HAP-1 (cell line): ENCODE measurements at regions not wholly inside any gene's neighbourhood (a gene's known extent, or its start where the extent isn't known, plus 50 kb on each side); places are given as distances from the start of the nearest gene placed in this dataset.

ENCODE experiments used
- DNase-seq, 2 experiments: peaks; one replicate each; pipeline ENCODE4 v3.0.0-alpha.2; 2016 to 2020; ENCODE audit warnings: low spot score in 2 of 2
- H3K27me3 ChIP-seq: fragments of 250-450 bp; sonication (Bioruptor Pico); 2 replicates; pipeline ENCODE4 v1.5.1; 2020; ENCODE audit warnings: low read depth, mild to moderate bottlenecking, moderate library complexity
- H3K36me3 ChIP-seq: fragments of 250-450 bp; sonication (Bioruptor Pico); replicated peaks from 2 replicates; pipeline ENCODE4 v1.5.1; 2020; ENCODE audit warnings: mild to moderate bottlenecking
- H3K4me1 ChIP-seq: fragments of 250-450 bp; sonication (Bioruptor Pico); 2 replicates; pipeline ENCODE4 v1.5.1; 2020; ENCODE audit warnings: mild to moderate bottlenecking
- H3K4me3 ChIP-seq: fragments of 250-450 bp; sonication (Bioruptor Pico); 2 replicates; pipeline ENCODE4 v1.5.1; 2020; ENCODE audit warnings: mild to moderate bottlenecking, moderate library complexity
- H3K9me3 ChIP-seq: fragments of 250-450 bp; sonication (Bioruptor Pico); 2 replicates; pipeline ENCODE4 v1.5.1; 2020; ENCODE audit warnings: mild to moderate bottlenecking, moderate library complexity
- in situ Hi-C: fragments of 300-500 bp; cut with MboI; formaldehyde crosslinking; loops from 3 replicates; pipeline ENCODE4 v1.14.3; 2020; ENCODE audit warnings: low sequenced_read_pairs, inconsistent platforms, mixed read lengths

DNA sequence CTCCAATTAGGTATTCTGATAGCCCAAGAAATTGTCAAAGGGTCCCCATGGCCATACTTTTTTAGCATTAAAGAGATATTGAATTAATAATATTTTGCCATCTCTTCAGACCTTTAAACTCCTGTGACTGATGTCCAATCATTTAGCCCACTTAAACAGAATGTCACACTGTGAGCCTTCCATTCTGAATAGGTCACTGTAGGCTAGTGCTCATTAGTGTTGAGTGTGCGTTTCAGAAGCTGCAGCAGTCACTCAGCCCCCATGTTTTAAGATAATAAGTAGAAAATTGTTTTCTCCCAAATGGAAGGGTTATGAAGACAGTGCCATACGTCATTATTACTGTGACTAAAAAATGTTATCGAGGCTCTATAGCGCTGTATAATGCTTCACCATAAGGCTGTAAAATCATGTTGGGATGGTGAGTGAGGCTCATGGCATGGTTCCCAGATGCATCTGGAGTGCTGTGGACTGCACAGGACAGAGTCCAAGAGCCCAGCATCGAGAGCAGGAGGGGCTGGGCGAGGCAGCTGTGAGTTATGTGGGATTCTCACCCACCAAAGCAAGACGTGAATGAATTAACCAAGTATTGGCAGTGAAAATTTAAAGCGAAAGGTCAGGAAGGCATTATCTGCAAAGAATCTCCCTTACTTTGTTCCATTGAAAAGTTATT, 2112.9 kb upstream of the WWC1 start:
- in situ Hi-C loops = no loop called here
- H3K4me3 ChIP-seq = no peak overlapping the region
- H3K9me3 ChIP-seq = no peaks in the 10 kb centered on the region
- DNase-seq = no peak
- no peaks in the 10 kb centered on the region for H3K27me3 ChIP-seq
- peaks cover 5% of the 10 kb centered on the region for H3K4me1 ChIP-seq
- no peaks in the 10 kb centered on the region for H3K36me3 ChIP-seq

DNA sequence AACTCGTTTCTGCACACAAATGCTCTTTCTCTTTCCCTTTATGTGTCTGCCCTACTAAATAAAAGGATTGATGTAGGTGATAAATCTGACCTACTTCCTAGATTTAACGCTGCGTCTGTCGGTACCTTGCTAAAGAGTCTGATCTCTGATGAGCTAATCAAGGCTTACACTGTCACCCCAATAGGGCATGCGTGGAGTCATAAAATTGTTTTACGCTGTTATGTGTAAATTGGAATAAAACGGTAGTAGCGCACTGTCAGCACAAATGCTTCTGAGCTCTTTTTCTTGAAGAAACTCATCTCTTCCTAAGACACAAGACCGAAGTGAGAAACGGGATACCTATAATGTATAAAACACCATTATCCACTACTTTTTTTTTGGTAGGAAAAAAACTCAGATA, 2106.3 kb upstream of the WWC1 start:
- H3K9me3 ChIP-seq = no peaks in the 10 kb centered on the region
- in situ Hi-C loops = no loop called here
- H3K4me3 ChIP-seq = no peak overlapping the region
- no peaks in the 10 kb centered on the region for H3K27me3 ChIP-seq
- no peaks in the 10 kb centered on the region for H3K36me3 ChIP-seq
- peaks cover 11% of the 10 kb centered on the region for H3K4me1 ChIP-seq
- DNase-seq = no peak

DNA sequence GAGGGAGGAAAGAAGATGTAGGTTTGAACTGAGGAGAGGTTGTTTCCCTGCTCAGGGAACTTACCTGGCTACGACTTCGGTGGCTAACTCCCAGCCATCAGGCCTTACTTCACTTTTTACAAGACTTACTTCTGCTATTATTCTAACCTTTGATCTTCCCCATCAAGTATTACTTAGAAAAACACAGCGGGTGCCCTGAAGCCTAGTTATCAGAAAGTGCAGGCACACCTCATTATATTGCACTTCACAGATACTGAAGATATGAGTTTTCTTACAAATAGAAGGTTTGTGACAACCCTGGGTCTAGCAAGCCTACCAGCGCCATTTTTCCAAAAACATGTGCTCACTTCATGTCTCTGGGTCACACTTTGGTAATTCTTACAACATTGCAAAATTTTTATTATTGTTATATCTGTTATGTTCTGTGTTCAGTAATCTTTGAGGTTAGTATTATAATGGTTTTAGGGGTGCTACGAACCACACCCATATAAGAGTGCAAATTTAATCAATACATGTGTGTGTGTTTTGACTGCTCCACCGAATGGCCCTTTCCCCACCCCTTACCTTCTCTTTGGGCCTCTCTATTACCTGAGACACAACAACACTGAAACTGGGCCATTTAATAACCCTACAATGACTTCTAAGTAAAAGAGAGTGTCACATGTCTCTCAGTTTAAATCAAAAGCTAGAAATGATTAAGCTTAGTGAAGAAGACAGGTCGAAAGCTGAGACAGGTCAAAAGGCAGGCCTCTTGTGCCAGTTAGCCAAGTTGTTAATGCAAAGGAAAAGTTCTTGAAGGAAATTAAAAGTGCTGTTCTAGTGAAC, 2102.7 kb upstream of the WWC1 start:
- no peak for DNase-seq
- Histone ChIP-seq H3K4me3 (no peak overlapping the region), H3K9me3 (no peaks in the 10 kb centered on the region), H3K27me3 (no peaks in the 10 kb centered on the region), H3K4me1 (peaks cover 4% of the 10 kb centered on the region), H3K36me3 (no peaks in the 10 kb centered on the region)
- in situ Hi-C loops = no loop called here

DNA sequence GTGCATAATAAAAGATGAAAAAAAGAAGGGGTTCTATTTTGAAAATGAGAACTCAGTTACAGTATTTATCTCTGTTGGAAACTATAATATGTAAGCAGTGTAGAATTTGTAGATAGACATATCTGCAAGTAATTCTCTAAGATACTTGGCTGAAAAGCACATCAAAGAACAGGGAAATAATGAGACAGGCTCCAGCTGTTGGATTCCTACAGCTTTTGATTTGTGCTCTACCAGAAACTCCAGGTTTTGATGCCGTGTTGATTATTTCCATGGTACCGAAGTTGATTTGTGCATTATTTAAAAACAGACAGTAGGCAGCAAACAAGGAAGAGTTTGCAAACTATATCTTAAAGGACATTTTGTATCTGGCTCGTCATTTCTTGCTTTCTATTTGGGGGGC, 2098.7 kb upstream of the WWC1 start:
- DNase-seq = no peak
- in situ Hi-C loops = no loop called here
- no peaks in the 10 kb centered on the region for H3K27me3 ChIP-seq
- no peaks in the 10 kb centered on the region for H3K4me1 ChIP-seq
- no peaks in the 10 kb centered on the region for H3K9me3 ChIP-seq
- no peaks in the 10 kb centered on the region for H3K36me3 ChIP-seq
- H3K4me3 ChIP-seq = no peak overlapping the region

GRCh38 chr5:166195981-166196380, 2095.5 kb upstream of the WWC1 start:
- no peaks in the 10 kb centered on the region for H3K4me1 ChIP-seq
- DNase-seq = no peak
- no peaks in the 10 kb centered on the region for H3K36me3 ChIP-seq
- no peaks in the 10 kb centered on the region for H3K27me3 ChIP-seq
- no peak overlapping the region for H3K4me3 ChIP-seq
- in situ Hi-C loops = no loop called here
- H3K9me3 ChIP-seq = no peaks in the 10 kb centered on the region

DNA sequence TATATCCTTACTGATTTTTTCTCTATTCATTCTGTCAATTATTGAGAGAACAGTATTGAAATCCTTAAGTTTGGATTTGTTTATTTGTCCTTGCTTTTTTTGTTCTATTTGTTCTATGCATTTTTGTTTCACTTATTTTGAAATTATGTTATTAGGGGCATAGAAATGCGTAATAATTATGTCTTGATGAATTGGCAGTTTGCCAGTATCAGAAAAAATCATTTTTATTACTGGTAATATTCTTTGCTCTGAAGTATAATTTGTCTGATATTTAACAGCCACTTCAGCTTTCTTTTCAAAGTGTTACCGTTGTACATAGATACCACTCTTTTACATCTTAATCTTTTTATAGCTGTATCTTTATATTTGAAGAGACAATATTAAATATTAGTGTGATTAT, 2090.9 kb upstream of the WWC1 start:
- no peaks in the 10 kb centered on the region for H3K4me1 ChIP-seq
- DNase-seq = no peak
- in situ Hi-C loops = no loop called here
- H3K36me3 ChIP-seq = no peaks in the 10 kb centered on the region
- no peaks in the 10 kb centered on the region for H3K9me3 ChIP-seq
- H3K4me3 ChIP-seq = no peak overlapping the region
- no peaks in the 10 kb centered on the region for H3K27me3 ChIP-seq

DNA sequence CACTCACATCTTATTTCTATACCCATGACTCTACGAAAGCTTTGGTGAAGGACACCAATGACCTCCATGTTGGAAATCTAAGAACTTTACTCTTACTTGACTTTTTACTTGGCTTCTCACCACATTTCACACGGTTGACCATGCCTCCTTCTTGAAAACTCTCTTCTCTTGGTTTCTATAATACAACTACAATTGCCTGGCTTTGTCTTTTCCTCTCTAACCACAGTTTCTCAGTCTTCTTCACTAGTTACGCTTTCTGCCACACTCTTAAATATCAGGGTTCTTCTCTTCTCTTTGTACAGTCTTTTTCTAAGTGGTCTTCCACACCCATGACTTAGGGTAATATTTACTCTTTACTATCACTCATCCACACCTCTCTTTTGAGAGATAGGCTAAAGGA, 2079.8 kb upstream of the WWC1 start:
- H3K4me1 ChIP-seq = no peaks in the 10 kb centered on the region
- H3K4me3 ChIP-seq = no peak overlapping the region
- H3K36me3 ChIP-seq = no peaks in the 10 kb centered on the region
- no peak for DNase-seq
- H3K27me3 ChIP-seq = no peaks in the 10 kb centered on the region
- H3K9me3 ChIP-seq = no peaks in the 10 kb centered on the region
- in situ Hi-C loops = no loop called here

- in situ Hi-C loops = no loop called here
- H3K4me3 ChIP-seq = no peak overlapping the region
- DNase-seq = no peak
Observed at GRCh38 chr5:166236327-166236726, 2055.1 kb upstream of the WWC1 start.

GRCh38 chr5:166240705-166241104, 2050.7 kb upstream of the WWC1 start:
- in situ Hi-C loops = no loop called here
- no peak for DNase-seq
- Histone ChIP-seq H3K4me1 (no peaks in the 10 kb centered on the region), H3K27me3 (no peaks in the 10 kb centered on the region), H3K9me3 (no peaks in the 10 kb centered on the region; the same call in 1 of the 2 replicates), H3K36me3 (no peaks in the 10 kb centered on the region), H3K4me3 (no peak overlapping the region)

More at GRCh38 chr5:166236327-166236726, 2055.1 kb upstream of the WWC1 start:
- Histone ChIP-seq H3K36me3 (no peaks in the 10 kb centered on the region), H3K4me1 (no peaks in the 10 kb centered on the region), H3K27me3 (no peaks in the 10 kb centered on the region), H3K9me3 (no peaks in the 10 kb centered on the region)

- H3K27me3 ChIP-seq = no peaks in the 10 kb centered on the region
- H3K4me1 ChIP-seq = no peaks in the 10 kb centered on the region
- in situ Hi-C loops = no loop called here
- H3K36me3 ChIP-seq = no peaks in the 10 kb centered on the region
- H3K9me3 ChIP-seq = no peaks in the 10 kb centered on the region; the same call in 1 of the 2 replicates
- no peak overlapping the region for H3K4me3 ChIP-seq
- no peak for DNase-seq
Observed at GRCh38 chr5:166245556-166245955, 2045.9 kb upstream of the WWC1 start.

GRCh38 chr5:166251786-166252185, 2039.7 kb upstream of the WWC1 start:
- Histone ChIP-seq H3K36me3 (no peaks in the 10 kb centered on the region), H3K27me3 (no peaks in the 10 kb centered on the region), H3K9me3 (no peaks in the 10 kb centered on the region), H3K4me3 (no peak overlapping the region), H3K4me1 (no peaks in the 10 kb centered on the region)
- DNase-seq = no peak
- in situ Hi-C loops = no loop called here

GRCh38 chr5:166257661-166258060, 2033.8 kb upstream of the WWC1 start:
- Histone ChIP-seq H3K4me1 (peaks cover 7% of the 10 kb centered on the region), H3K4me3 (no peak overlapping the region), H3K27me3 (no peaks in the 10 kb centered on the region), H3K9me3 (no peaks in the 10 kb centered on the region), H3K36me3 (no peaks in the 10 kb centered on the region)
- in situ Hi-C loops = no loop called here
- DNase-seq = no peak

DNA sequence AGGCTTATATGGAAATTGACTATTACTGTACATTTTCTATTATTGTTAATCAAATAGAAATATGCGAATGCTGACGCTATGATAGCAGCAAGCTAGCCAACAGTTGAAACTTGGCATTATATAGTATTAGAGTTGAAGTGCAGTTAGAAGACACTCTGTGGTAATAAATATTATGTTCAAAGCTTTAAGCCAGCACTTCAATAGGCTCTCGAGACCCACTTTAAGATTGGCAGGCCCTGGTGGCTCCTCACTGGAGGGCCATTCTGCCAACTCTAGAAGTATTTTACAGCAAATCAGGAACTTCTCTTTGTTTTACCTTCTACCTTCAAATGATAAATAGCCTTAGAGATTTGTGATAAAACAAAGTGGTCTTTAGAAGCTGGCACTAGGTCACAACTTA, 2029.0 kb upstream of the WWC1 start:
- in situ Hi-C loops = no loop called here
- H3K9me3 ChIP-seq = no peaks in the 10 kb centered on the region
- H3K36me3 ChIP-seq = no peaks in the 10 kb centered on the region
- no peak for DNase-seq
- H3K4me1 ChIP-seq = peaks cover 7% of the 10 kb centered on the region
- no peak overlapping the region for H3K4me3 ChIP-seq
- H3K27me3 ChIP-seq = no peaks in the 10 kb centered on the region

- in situ Hi-C loops = no loop called here
- Histone ChIP-seq H3K4me3 (no peak overlapping the region), H3K27me3 (no peaks in the 10 kb centered on the region), H3K4me1 (peaks cover 13% of the 10 kb centered on the region), H3K36me3 (no peaks in the 10 kb centered on the region), H3K9me3 (no peaks in the 10 kb centered on the region)
- no peak for DNase-seq
Observed at GRCh38 chr5:166267907-166268306, 2023.5 kb upstream of the WWC1 start.
